ENCODE measurements at regions not wholly inside any gene's neighbourhood (a gene's known extent, or its start where the extent isn't known, plus 50 kb on each side); places are given as distances from the start of the nearest gene placed in this dataset.
A peak's percentile ranks its signal among the peaks of the same experiment; 100 is the strongest.

- DNase-seq = no peak
These were observed 59.1 kb upstream of the GRPEL1 start for GRCh38 chr4:7126981-7127380.

- peak; percentile 78 for DNase-seq
These were observed 57.0 kb upstream of the GRPEL1 start for GRCh38 chr4:7124689-7125442.

GRCh38 chr4:7121866-7122653 is 54.2 kb upstream of the GRPEL1 start:
- no peak for DNase-seq

- DNase-seq = no peak
These were observed 53.3 kb upstream of the GRPEL1 start for GRCh38 chr4:7121174-7121573.

GRCh38 chr4:7120341-7120740 is 52.5 kb upstream of the GRPEL1 start:
- no peak for DNase-seq

- no peak for DNase-seq
These were observed 50.4 kb upstream of the GRPEL1 start for GRCh38 chr4:7118013-7118832.

All from fibroblast of skin of abdomen (primary cell).